HepG2 (cell line): ENCODE measurements at regions not wholly inside any gene's neighbourhood (a gene's known extent, or its start where the extent isn't known, plus 50 kb on each side); places are given as distances from the start of the nearest gene placed in this dataset.

Source experiments
- ATAC-seq: fragments of 200-7000 bp; cut with Tn5 transposase; 3 replicates; pipeline ENCODE4 v1.9.1; 2020; ENCODE audit warnings: mild to moderate bottlenecking, moderate library complexity
- BruUV-seq: library from RNA; stranded (reverse); fragments of 400-500 nt; replicated peaks from 2 replicates; lab custom pipeline; 2021; lab: Mats Ljungman, UMichigan
- CTCF ChIA-PET: fragments of 300-600 bp; formaldehyde crosslinking; extraction: SDS; loops from one replicate; lab custom pipeline; 2021; ENCODE audit warnings: low total read pairs, inconsistent platforms, low intra/inter-chr PET ratio; lab: Yijun Ruan, JAX
- POLR2A ChIA-PET: fragments of 350-600 bp; sonication (Branson Sonifier 250); formaldehyde crosslinking; loops from one replicate; lab custom pipeline; 2020; ENCODE audit warnings: antibody characterized with exemption, inconsistent platforms; lab: Yijun Ruan, JAX
- DNase-seq: peaks from one replicate; pipeline ENCODE4 v3.0.0-alpha.2; 2015; ENCODE audit warnings: low spot score
- FAIRE-seq: peaks from 3 replicates; lab custom pipeline; 2011; peaks lifted over from hg19 to GRCh38; lab: Jason Lieb, UNC
- H2AFZ ChIP-seq: one replicate; pipeline ENCODE4 v1.6.1; 2011; ENCODE audit warnings: low read length, inconsistent platforms
- H3K27ac ChIP-seq: fragments of 300-600 bp; 3 replicates; pipeline ENCODE4 v1.8.0; 2011; ENCODE audit warnings: mixed run types, mild to moderate bottlenecking, mixed read lengths, low read length, inconsistent platforms; ENCODE audit not compliant: insufficient read depth; ENCODE audit errors: extremely low read length
- H3K27me3 ChIP-seq, 2 experiments: fragments of 200-600 bp in 1 of 2; 2 replicates in 1 of 2; 3 replicates in 1 of 2; pipeline versions ENCODE4 v1.6.0 to v1.8.0; 2011; ENCODE audit warnings: low read length in 2 of 2, mild to moderate bottlenecking in 2 of 2, moderate library complexity in 2 of 2, inconsistent platforms in 1 of 2; ENCODE audit not compliant: insufficient read depth in 2 of 2, control insufficient read depth in 1 of 2
- H3K36me3 ChIP-seq, 2 experiments: fragments of 200-600 bp in 1 of 2; replicated peaks in 1 of 2; 2 replicates in 1 of 2; 3 replicates in 1 of 2; pipeline versions ENCODE4 v1.5.1 to v1.8.0; 2011; ENCODE audit warnings: low read length in 2 of 2, inconsistent platforms in 1 of 2; ENCODE audit not compliant: insufficient read depth in 2 of 2, control insufficient read depth in 1 of 2
- H3K4me1 ChIP-seq: 2 replicates; pipeline ENCODE4 v1.5.1; 2012; ENCODE audit warnings: low read length, inconsistent platforms; ENCODE audit not compliant: insufficient read depth
- H3K4me2 ChIP-seq: 2 replicates; pipeline ENCODE4 v1.6.0; 2011; ENCODE audit warnings: low read depth, low read length, inconsistent platforms
- H3K4me3 ChIP-seq, 3 experiments: fragments of 200-600 bp in 1 of 3; sonication (generic), shearing (Covaris generic) in 1 of 3; replicated peaks in 1 of 3; 2 replicates each; pipeline ENCODE4 v1.5.1; 2011 to 2016; ENCODE audit warnings: low read length in 3 of 3, inconsistent platforms in 2 of 3, low read depth in 2 of 3, mild to moderate bottlenecking in 2 of 3, control low read depth in 1 of 3, mixed read lengths in 1 of 3; ENCODE audit not compliant: insufficient read depth in 1 of 3
- H3K79me2 ChIP-seq: one replicate; pipeline ENCODE4 v1.6.1; 2011; ENCODE audit warnings: low read length, inconsistent platforms; ENCODE audit not compliant: insufficient read depth
- H3K9ac ChIP-seq: 2 replicates; pipeline ENCODE4 v1.6.0; 2011; ENCODE audit warnings: mild to moderate bottlenecking, low read depth, low read length, inconsistent platforms; ENCODE audit not compliant: insufficient read depth
- H3K9me3 ChIP-seq: 2 replicates; pipeline ENCODE4 v1.5.1; 2012; ENCODE audit warnings: mild to moderate bottlenecking, low read length
- H4K20me1 ChIP-seq: 2 replicates; pipeline ENCODE4 v1.6.0; 2011; ENCODE audit warnings: inconsistent platforms, mild to moderate bottlenecking, low read length, moderate library complexity; ENCODE audit not compliant: insufficient read depth
- MED1 ChIP-seq: sonication (generic); formaldehyde crosslinking; IDR thresholded peaks from 2 replicates; pipeline ENCODE4 v1.4.0; 2020; ENCODE audit warnings: missing genetic modification reagents
- NAIF1 ChIP-seq: sonication (generic); formaldehyde crosslinking; IDR thresholded peaks from 2 replicates; pipeline ENCODE4 v1.5.0; 2020; ENCODE audit warnings: mild to moderate bottlenecking, missing genetic modification reagents, borderline replicate concordance
- NPAS2 ChIP-seq: sonication (generic); formaldehyde crosslinking; IDR thresholded peaks from 2 replicates; pipeline ENCODE4 v1.8.0; 2022; ENCODE audit warnings: mild to moderate bottlenecking, missing genetic modification reagents, borderline replicate concordance
- ZNF430 ChIP-seq: sonication (generic); formaldehyde crosslinking; IDR thresholded peaks from 2 replicates; pipeline ENCODE4 v1.9.0; 2021; ENCODE audit warnings: mild to moderate bottlenecking, missing genetic modification reagents
- ZNF510 ChIP-seq: sonication (generic); formaldehyde crosslinking; IDR thresholded peaks from 2 replicates; pipeline ENCODE4 v1.4.0; 2020; ENCODE audit warnings: low read depth, mild to moderate bottlenecking, missing genetic modification reagents
- WGBS: methylation state at CpG from one replicate; pipeline ENCODE4 v1.1.6; 2017; ENCODE audit warnings: low lambda C conversion rate; 5-methylcytosine and 5-hydroxymethylcytosine counted together
- in situ Hi-C: cut with HindIII; loops from 2 replicates; pipeline ENCODE4 v1.10.0; 2017; ENCODE audit warnings: low pct_unique_long_range_greater_than_20kb; ENCODE audit not compliant: extremely low pct_ligation_motif_present
- intact Hi-C: fragments of 100-400 bp; cut with micrococcal nuclease; formaldehyde crosslinking; loops from one replicate; pipeline ENCODE4 v1.10.0; 2022; ENCODE audit not compliant: unreplicated experiment
- TF ChIP-seq, protein P1 (sequence below): sonication (generic); formaldehyde crosslinking; IDR thresholded peaks from 2 replicates; pipeline ENCODE4 v1.4.0; 2020; ENCODE audit warnings: missing genetic modification reagents
- TF ChIP-seq, protein P2 (sequence below): sonication (generic); formaldehyde crosslinking; IDR thresholded peaks from 2 replicates; pipeline ENCODE4 v1.4.0; 2020; ENCODE audit warnings: missing genetic modification reagents

DNA sequence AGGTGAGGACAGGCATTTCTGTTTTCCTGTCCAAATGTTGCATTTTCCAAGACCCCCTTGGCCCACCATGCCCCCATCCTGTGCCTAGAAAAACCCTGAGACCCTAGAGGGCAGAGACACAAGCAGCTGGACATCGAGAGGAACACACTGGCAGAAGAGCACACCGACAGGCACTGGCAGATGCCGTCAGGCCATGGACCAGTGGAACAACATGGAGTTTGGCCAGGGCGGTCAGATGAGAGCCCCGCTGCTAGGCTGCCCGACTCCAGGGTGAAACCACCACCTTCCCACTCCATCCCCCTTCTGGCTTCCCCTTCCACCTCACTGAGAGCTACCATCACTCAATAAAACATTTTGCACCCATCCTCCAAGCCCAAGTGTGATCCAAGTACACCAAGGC is 438.4 kb downstream of the SIPA1L2 start (continued):
- no peak for TF ChIP-seq NAIF1 (CRISPR knock-in tag)

DNA sequence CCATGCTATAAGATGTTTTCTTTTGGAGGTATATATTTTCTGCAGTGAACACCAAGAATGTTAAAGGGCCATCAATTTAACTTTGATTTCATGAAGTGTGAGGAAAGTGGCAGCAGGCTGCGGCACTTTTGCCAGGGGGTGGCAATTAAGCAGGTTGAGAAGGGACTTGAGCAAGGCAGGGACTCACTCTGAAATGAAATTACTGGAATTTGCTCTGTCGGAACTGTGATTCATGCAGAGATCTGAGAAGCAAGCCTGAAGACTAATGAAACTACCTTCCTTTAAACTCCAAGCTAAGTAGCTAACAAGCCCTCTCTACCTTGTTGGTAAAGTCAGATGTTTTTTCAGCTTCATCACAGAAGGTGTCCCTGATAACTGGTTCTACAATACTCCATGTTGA is 441.6 kb downstream of the SIPA1L2 start:
- FAIRE-seq (no peak), ATAC-seq (no peak), DNase-seq (no peak)
- TF ChIP-seq ZNF510 (CRISPR knock-in tag) = no peak
- TF ChIP-seq, protein P1, sequence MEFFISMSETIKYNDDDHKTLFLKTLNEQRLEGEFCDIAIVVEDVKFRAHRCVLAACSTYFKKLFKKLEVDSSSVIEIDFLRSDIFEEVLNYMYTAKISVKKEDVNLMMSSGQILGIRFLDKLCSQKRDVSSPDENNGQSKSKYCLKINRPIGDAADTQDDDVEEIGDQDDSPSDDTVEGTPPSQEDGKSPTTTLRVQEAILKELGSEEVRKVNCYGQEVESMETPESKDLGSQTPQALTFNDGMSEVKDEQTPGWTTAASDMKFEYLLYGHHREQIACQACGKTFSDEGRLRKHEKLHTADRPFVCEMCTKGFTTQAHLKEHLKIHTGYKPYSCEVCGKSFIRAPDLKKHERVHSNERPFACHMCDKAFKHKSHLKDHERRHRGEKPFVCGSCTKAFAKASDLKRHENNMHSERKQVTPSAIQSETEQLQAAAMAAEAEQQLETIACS (CRISPR knock-in tag) = no peak
- BruUV-seq = no TSS peak
- no peak overlapping the region for H3K27ac ChIP-seq
- ChIA-PET POLR2A (no interaction called here), CTCF (no interaction called here)
- H3K4me3 ChIP-seq = no peak overlapping the region
- no peaks in the 10 kb centered on the region for H3K4me1 ChIP-seq
- in situ Hi-C loops = no loop called here
- 23% methylated on average over 2 of the region's 2 CpGs for WGBS
- no peaks in the 10 kb centered on the region for H3K9me3 ChIP-seq
- peaks cover 0 to 10% of the 10 kb centered on the region in 2 experiments; a peak in 2 of 5 replicates for H3K27me3 ChIP-seq
- no peak overlapping the region for H3K9ac ChIP-seq
- H3K79me2 ChIP-seq = no peaks in the 10 kb centered on the region
- no peak overlapping the region for H3K4me2 ChIP-seq
- intact Hi-C loops = no loop called here
- H2AFZ ChIP-seq = no peak overlapping the region
- no peaks in the 10 kb centered on the region for H4K20me1 ChIP-seq
- H3K36me3 ChIP-seq = no peaks in the 10 kb centered on the region

DNA sequence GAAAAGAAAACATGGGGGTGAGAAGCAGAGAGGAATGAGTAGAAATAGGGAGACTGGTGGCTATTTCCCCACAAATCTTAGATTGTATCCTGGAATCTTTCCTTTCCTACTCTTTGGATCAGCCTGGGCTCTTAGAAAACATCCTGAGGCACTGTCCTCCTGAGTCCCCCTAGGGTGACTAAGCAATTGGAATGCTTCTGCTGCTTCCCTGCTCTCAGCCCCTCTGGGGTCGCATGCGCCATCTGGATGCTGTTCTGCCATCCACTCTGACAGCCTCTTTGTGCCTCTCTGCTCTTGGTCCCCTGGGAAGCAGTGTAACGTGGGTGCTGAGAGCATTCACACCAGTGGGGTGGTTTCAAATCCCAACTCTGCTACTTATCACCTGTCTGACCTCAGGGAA is 443.0 kb downstream of the SIPA1L2 start:
- no peak overlapping the region for H3K4me2 ChIP-seq
- FAIRE-seq = no peak
- intact Hi-C loops = no loop called here
- no peak overlapping the region for H3K9ac ChIP-seq
- H3K4me3 ChIP-seq = no peak overlapping the region
- no peaks in the 10 kb centered on the region for H4K20me1 ChIP-seq
- no peaks in the 10 kb centered on the region for H3K36me3 ChIP-seq
- no peaks in the 10 kb centered on the region for H3K9me3 ChIP-seq
- H3K27me3 ChIP-seq = peaks cover 1 to 12% of the 10 kb centered on the region in 2 experiments; a peak in 2 of 5 replicates
- WGBS = 20% methylated on average over 2 of the region's 3 CpGs
- no TSS peak for BruUV-seq
- ATAC-seq = no peak
- POLR2A ChIA-PET = no interaction called here
- in situ Hi-C loops = no loop called here
- H2AFZ ChIP-seq = no peak overlapping the region
- no peaks in the 10 kb centered on the region for H3K79me2 ChIP-seq
- no peak overlapping the region for H3K27ac ChIP-seq
- TF ChIP-seq ZNF430 (CRISPR knock-in tag) = no peak
- TF ChIP-seq MED1 (CRISPR knock-in tag) = no peak
- TF ChIP-seq, protein P2, sequence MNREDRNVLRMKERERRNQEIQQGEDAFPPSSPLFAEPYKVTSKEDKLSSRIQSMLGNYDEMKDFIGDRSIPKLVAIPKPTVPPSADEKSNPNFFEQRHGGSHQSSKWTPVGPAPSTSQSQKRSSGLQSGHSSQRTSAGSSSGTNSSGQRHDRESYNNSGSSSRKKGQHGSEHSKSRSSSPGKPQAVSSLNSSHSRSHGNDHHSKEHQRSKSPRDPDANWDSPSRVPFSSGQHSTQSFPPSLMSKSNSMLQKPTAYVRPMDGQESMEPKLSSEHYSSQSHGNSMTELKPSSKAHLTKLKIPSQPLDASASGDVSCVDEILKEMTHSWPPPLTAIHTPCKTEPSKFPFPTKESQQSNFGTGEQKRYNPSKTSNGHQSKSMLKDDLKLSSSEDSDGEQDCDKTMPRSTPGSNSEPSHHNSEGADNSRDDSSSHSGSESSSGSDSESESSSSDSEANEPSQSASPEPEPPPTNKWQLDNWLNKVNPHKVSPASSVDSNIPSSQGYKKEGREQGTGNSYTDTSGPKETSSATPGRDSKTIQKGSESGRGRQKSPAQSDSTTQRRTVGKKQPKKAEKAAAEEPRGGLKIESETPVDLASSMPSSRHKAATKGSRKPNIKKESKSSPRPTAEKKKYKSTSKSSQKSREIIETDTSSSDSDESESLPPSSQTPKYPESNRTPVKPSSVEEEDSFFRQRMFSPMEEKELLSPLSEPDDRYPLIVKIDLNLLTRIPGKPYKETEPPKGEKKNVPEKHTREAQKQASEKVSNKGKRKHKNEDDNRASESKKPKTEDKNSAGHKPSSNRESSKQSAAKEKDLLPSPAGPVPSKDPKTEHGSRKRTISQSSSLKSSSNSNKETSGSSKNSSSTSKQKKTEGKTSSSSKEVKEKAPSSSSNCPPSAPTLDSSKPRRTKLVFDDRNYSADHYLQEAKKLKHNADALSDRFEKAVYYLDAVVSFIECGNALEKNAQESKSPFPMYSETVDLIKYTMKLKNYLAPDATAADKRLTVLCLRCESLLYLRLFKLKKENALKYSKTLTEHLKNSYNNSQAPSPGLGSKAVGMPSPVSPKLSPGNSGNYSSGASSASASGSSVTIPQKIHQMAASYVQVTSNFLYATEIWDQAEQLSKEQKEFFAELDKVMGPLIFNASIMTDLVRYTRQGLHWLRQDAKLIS (CRISPR knock-in tag) = no peak
- no peak for TF ChIP-seq NPAS2 (CRISPR knock-in tag)
- TF ChIP-seq, all 625 proteins: peak for 0
- CTCF ChIA-PET = no interaction called here
- no peaks in the 10 kb centered on the region for H3K4me1 ChIP-seq
- no peak for DNase-seq
